K562 (cell line): ENCODE measurements at regions not wholly inside any gene's neighbourhood (a gene's known extent, or its start where the extent isn't known, plus 50 kb on each side); places are given as distances from the start of the nearest gene placed in this dataset.
A peak's percentile ranks its signal among the peaks of the same experiment; 100 is the strongest.

Source experiments
- ATAC-seq: fragments of 200-7000 bp; cut with Tn5 transposase; 3 replicates; pipeline ENCODE4 v1.9.1; 2020; ENCODE audit warnings: moderate library complexity
- BruUV-seq: library from RNA; stranded (reverse); fragments of 400-500 nt; replicated peaks from 2 replicates; lab custom pipeline; 2021; lab: Mats Ljungman, UMichigan
- CTCF ChIA-PET: fragments of 300-600 bp; formaldehyde crosslinking; extraction: SDS; loops from one replicate; lab custom pipeline; 2021; ENCODE audit warnings: low intra/inter-chr PET ratio; lab: Yijun Ruan, JAX
- POLR2A ChIA-PET: fragments of 300-600, 350-650 bp; sonication (Branson Sonifier 250); formaldehyde crosslinking; extraction: SDS; loops from one replicate; lab custom pipeline; 2021; ENCODE audit warnings: antibody characterized with exemption, inconsistent platforms; lab: Yijun Ruan, JAX
- DNase-seq, 4 experiments: peaks; one replicate each; pipeline versions ENCODE4 v3.0.0 to v3.0.0-alpha.2; 2011 to 2018; ENCODE audit warnings: low spot score in 3 of 4, mixed read lengths in 3 of 4; ENCODE audit errors: extremely low read depth in 1 of 4
- FAIRE-seq: peaks from 2 replicates; lab custom pipeline; 2011; peaks lifted over from hg19 to GRCh38; lab: Jason Lieb, UNC
- H2AFZ ChIP-seq: 2 replicates; pipeline ENCODE4 v1.6.0; 2011; ENCODE audit warnings: low read depth, low read length, control low read depth, inconsistent platforms
- H3K27ac ChIP-seq: fragments of 200-600 bp; 3 replicates; pipeline ENCODE4 v1.8.0; 2011; ENCODE audit warnings: low read depth, mild to moderate bottlenecking, control low read depth, inconsistent platforms, low read length, moderate library complexity, mixed read lengths; ENCODE audit errors: extremely low read depth
- H3K27me3 ChIP-seq, 2 experiments: fragments of 300-600 bp in 1 of 2; 2 replicates in 1 of 2; 3 replicates in 1 of 2; pipeline versions ENCODE4 v1.6.0 to v1.8.0; 2011; ENCODE audit warnings: inconsistent platforms in 2 of 2, low read length in 2 of 2, mild to moderate bottlenecking in 1 of 2, mixed read lengths in 1 of 2, moderate library complexity in 1 of 2; ENCODE audit not compliant: control insufficient read depth in 2 of 2, insufficient read depth in 2 of 2
- H3K36me3 ChIP-seq: fragments of 300-600 bp; 3 replicates; pipeline ENCODE4 v1.8.0; 2011; ENCODE audit warnings: mild to moderate bottlenecking, low read length, inconsistent platforms; ENCODE audit not compliant: control insufficient read depth, insufficient read depth
- H3K4me1 ChIP-seq, 2 experiments: fragments of 200-600 bp in 1 of 2; replicated peaks in 1 of 2; 2 replicates in 1 of 2; 3 replicates in 1 of 2; pipeline versions ENCODE4 v1.5.1 to v1.8.0; 2011; ENCODE audit warnings: inconsistent platforms in 2 of 2, low read length in 2 of 2, mild to moderate bottlenecking in 1 of 2, mixed read lengths in 1 of 2, moderate library complexity in 1 of 2; ENCODE audit not compliant: control insufficient read depth in 2 of 2, insufficient read depth in 2 of 2
- H3K4me2 ChIP-seq: 2 replicates; pipeline ENCODE4 v1.6.1; 2011; ENCODE audit warnings: low read length, control low read depth, inconsistent platforms, mixed read lengths; ENCODE audit not compliant: insufficient read depth
- H3K4me3 ChIP-seq: fragments of 200-600 bp; sonication (generic), shearing (Covaris generic); 2 replicates; pipeline ENCODE4 v1.5.1; 2016; ENCODE audit warnings: control low read depth, inconsistent platforms
- H3K79me2 ChIP-seq: fragments of 200-600 bp; 3 replicates; pipeline ENCODE4 v1.8.0; 2011; ENCODE audit warnings: low read length, inconsistent platforms; ENCODE audit not compliant: control insufficient read depth, insufficient read depth
- H3K9ac ChIP-seq, 2 experiments: 2 replicates each; pipeline versions ENCODE4 v1.6.0 to v1.6.1; 2011; ENCODE audit warnings: low read depth in 2 of 2, low read length in 2 of 2, control low read depth in 1 of 2, inconsistent platforms in 1 of 2, mild to moderate bottlenecking in 1 of 2, mixed read lengths in 1 of 2; ENCODE audit not compliant: insufficient read depth in 1 of 2
- H3K9me1 ChIP-seq: one replicate; pipeline ENCODE4 v1.6.0; 2011; ENCODE audit warnings: inconsistent platforms, mild to moderate bottlenecking, low read length, moderate library complexity; ENCODE audit not compliant: control insufficient read depth, insufficient read depth
- H3K9me3 ChIP-seq: replicated peaks from 2 replicates; pipeline ENCODE4 v1.5.1; 2011; ENCODE audit warnings: low read depth, low read length, inconsistent platforms; ENCODE audit not compliant: control insufficient read depth, insufficient read depth
- H4K20me1 ChIP-seq: replicated peaks from 2 replicates; pipeline ENCODE4 v1.6.1; 2011; ENCODE audit warnings: low read length, inconsistent platforms, mixed read lengths; ENCODE audit not compliant: control insufficient read depth, insufficient read depth
- CBFA2T3 ChIP-seq: fragments of 450-650 bp; IDR thresholded peaks from 2 replicates; pipeline ENCODE4 v1.6.1; 2017
- CBX3 ChIP-seq, 2 experiments: IDR thresholded peaks; 1 replicate in 1 of 2; 2 replicates in 1 of 2; pipeline ENCODE4 v1.6.1; 2012; ENCODE audit warnings: inconsistent platforms in 2 of 2, low read length in 2 of 2, borderline replicate concordance in 1 of 2, control low read depth in 1 of 2
- CXXC5 ChIP-seq: fragments of 250-450 bp; sonication (Bioruptor Pico); IDR thresholded peaks from 2 replicates; pipeline ENCODE4 v1.8.0; 2022; ENCODE audit warnings: inconsistent platforms, mild to moderate bottlenecking, moderate library complexity
- DMBX1 ChIP-seq: fragments of 250-450 bp; sonication (Bioruptor Pico); IDR thresholded peaks from 2 replicates; pipeline ENCODE4 v1.8.0; 2022; ENCODE audit warnings: inconsistent platforms, mild to moderate bottlenecking, moderate library complexity, borderline replicate concordance
- ELF1 ChIP-seq: fragments of 200-800 bp; sonication (Bioruptor generic); IDR thresholded peaks from 2 replicates; pipeline ENCODE4 v1.6.1; 2016; ENCODE audit warnings: missing genetic modification characterization, missing compliant biosample characterization
- ESRRA ChIP-seq: fragments of 450-650 bp; IDR thresholded peaks from 2 replicates; pipeline ENCODE4 v1.6.1; 2014; ENCODE audit warnings: low read depth, mild to moderate bottlenecking, moderate library complexity, borderline replicate concordance
- JUND ChIP-seq, 2 experiments: IDR thresholded peaks; 2 replicates in 1 of 2; 3 replicates in 1 of 2; pipeline ENCODE4 v1.6.1; 2011; ENCODE audit warnings: borderline replicate concordance in 2 of 2, low read depth in 2 of 2, low read length in 2 of 2, improper control_type of control experiment in 1 of 2, missing biosample characterization in 1 of 2, missing genetic modification characterization in 1 of 2, missing genetic modification reagents in 1 of 2
- RCOR1 ChIP-seq, 2 experiments: IDR thresholded peaks; 2 replicates each; pipeline ENCODE4 v1.6.1; 2012; ENCODE audit warnings: low read depth in 2 of 2, low read length in 2 of 2, borderline replicate concordance in 1 of 2, improper control_type of control experiment in 1 of 2
- SMC3 ChIP-seq: conservative IDR thresholded peaks from 2 replicates; pipeline ENCODE4 v1.6.1; 2011; ENCODE audit warnings: low read depth, low read length, improper control_type of control experiment; ENCODE audit not compliant: insufficient read depth
- TAL1 ChIP-seq: fragments of 450-650 bp; IDR thresholded peaks from 2 replicates; pipeline ENCODE4 v1.6.1; 2016; ENCODE audit warnings: mild to moderate bottlenecking
- ZNF175 ChIP-seq: fragments of 200-800 bp; sonication (Bioruptor generic); IDR thresholded peaks from 2 replicates; pipeline ENCODE4 v1.6.1; 2016; ENCODE audit warnings: low read depth, mild to moderate bottlenecking, missing genetic modification characterization, missing compliant biosample characterization
- ZNF282 ChIP-seq: sonication (generic); formaldehyde crosslinking; IDR thresholded peaks from 2 replicates; pipeline ENCODE4 v1.8.1; 2023; ENCODE audit warnings: missing genetic modification reagents
- ZNF551 ChIP-seq: fragments of 250-450 bp; sonication (Bioruptor Pico); IDR thresholded peaks from 2 replicates; pipeline ENCODE4 v1.5.0; 2021; ENCODE audit warnings: mild to moderate bottlenecking, moderate library complexity
- WGBS: fragments of 100-300 bp; shearing (Covaris generic); methylation state at CpG from one replicate; pipeline ENCODE4 v1.1.6; 2016; ENCODE audit warnings: low coverage, mixed read lengths; ENCODE audit not compliant: insufficient coverage; ENCODE audit errors: missing lambda C conversion rate; 5-methylcytosine and 5-hydroxymethylcytosine counted together
- in situ Hi-C: fragments of 300-500 bp; cut with MboI; formaldehyde crosslinking; loops from 4 replicates; pipeline ENCODE4 v1.15.0; 2018; ENCODE audit warnings: inconsistent platforms, mixed read lengths
- intact Hi-C: fragments of 100-400 bp; cut with micrococcal nuclease; formaldehyde crosslinking; loops from 2 replicates; pipeline ENCODE4 v1.14.2; 2022
- TF ChIP-seq, protein P1 (sequence below), 2 experiments: fragments of 450-650 bp in 1 of 2; sonication (generic) in 1 of 2; formaldehyde crosslinking in 1 of 2; IDR thresholded peaks in 1 of 2; conservative IDR thresholded peaks in 1 of 2; 2 replicates each; pipeline versions ENCODE4 v1.6.1 to v1.8.1; 2016 to 2023; ENCODE audit warnings: mild to moderate bottlenecking in 2 of 2, moderate library complexity in 2 of 2, inconsistent platforms in 1 of 2, missing genetic modification reagents in 1 of 2
- TF ChIP-seq, protein P2 (sequence below): fragments of 450-650 bp; IDR thresholded peaks from 2 replicates; pipeline ENCODE4 v1.6.1; 2016

DNA sequence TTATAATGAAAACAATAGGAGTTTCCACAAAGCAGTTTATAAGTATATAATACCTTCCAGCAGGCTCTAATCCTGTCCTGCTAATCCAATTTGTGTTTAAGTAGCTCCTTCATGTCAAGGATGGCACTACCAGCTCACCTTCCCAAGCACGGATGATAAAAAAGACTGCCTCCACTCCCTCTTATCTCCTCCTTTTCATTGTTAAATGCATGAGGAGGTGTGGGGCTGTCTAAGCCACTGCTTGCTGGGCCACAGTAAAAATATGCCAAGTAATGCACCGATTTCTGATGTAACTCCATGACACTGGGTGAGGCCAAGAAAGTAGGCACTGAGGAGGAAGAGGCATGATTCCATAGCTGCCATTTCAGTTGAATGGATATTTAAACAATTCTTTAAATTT, 193.1 kb downstream of the ZIC5 start (continued):
- TF ChIP-seq JUND (IDR thresholded peaks at IDR 0.05; ENCODE audit: borderline replicate concordance, low read depth, low read length) (0 out of 2 replicates have a peak, but pooled peaks have one; percentile 15), JUND (tag; IDR thresholded peaks at IDR 0.05; ENCODE audit: borderline replicate concordance, low read depth, low read length) (no peak; the same call in 2 of the 3 replicates), ELF1 (tag) (no peak), ZNF175 (CRISPR knock-in tag) (peak; percentile 28; the same call in 1 of the 2 replicates), CBX3 (IDR thresholded peaks at IDR 0.05; ENCODE audit: borderline replicate concordance in 1 of 2, low read length in 2 of 2) (no peak), CXXC5 (CRISPR knock-in tag) (peak; percentile 32; the same call in 1 of the 2 replicates), SMC3 (no peak), DMBX1 (CRISPR knock-in tag) (peak; percentile 79; the same call in 1 of the 2 replicates)
- TF ChIP-seq, protein P1, sequence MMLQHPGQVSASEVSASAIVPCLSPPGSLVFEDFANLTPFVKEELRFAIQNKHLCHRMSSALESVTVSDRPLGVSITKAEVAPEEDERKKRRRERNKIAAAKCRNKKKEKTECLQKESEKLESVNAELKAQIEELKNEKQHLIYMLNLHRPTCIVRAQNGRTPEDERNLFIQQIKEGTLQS (IDR thresholded peaks at IDR 0.05) = peak; percentile 34; the same call in 1 of the 2 replicates
- TF ChIP-seq, protein P1 (CRISPR knock-in tag; conservative IDR thresholded peaks at IDR 0.05) = no peak

DNA sequence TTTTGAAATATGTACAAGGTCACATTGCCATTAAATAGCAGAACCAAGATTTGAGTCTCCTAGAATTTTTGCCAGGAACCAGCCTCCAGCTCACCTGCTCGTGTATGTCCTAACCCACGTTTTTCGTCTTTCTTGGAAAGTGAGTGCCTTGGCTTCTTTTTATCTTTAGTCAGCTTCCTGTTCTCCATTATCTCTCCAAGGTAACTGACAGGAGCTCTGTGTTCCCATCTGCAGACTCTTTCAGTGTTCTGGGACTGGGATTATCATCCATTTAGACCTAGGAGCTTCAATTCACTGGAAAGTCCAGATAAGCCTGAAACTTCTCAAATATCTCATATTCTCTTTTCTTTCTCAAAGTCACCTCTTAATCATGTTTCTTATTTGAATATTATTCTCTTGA, 193.7 kb downstream of the ZIC5 start:
- TF ChIP-seq, protein P2, sequence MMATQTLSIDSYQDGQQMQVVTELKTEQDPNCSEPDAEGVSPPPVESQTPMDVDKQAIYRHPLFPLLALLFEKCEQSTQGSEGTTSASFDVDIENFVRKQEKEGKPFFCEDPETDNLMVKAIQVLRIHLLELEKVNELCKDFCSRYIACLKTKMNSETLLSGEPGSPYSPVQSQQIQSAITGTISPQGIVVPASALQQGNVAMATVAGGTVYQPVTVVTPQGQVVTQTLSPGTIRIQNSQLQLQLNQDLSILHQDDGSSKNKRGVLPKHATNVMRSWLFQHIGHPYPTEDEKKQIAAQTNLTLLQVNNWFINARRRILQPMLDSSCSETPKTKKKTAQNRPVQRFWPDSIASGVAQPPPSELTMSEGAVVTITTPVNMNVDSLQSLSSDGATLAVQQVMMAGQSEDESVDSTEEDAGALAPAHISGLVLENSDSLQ = peak; percentile 53
- TF ChIP-seq ESRRA = 0 out of 2 replicates have a peak, but pooled peaks have one; percentile 22
- 0 out of 4 replicates have a peak, but pooled peaks of 1 of the 2 experiments have one; percentile 15 for TF ChIP-seq RCOR1 (IDR thresholded peaks at IDR 0.05; ENCODE audit: borderline replicate concordance in 1 of 2, low read depth in 2 of 2, low read length in 2 of 2)
- peak; percentile 21; the same call in 1 of the 2 replicates for TF ChIP-seq CBFA2T3
- no peak for TF ChIP-seq ZNF551
- no peak for TF ChIP-seq ZNF282
- 0 out of 2 replicates have a peak, but pooled peaks have one; percentile 14 for TF ChIP-seq TAL1
- DNase-seq = peak in 2 of 4 experiments; percentile 9 to 23
- Histone ChIP-seq H3K9me3 (no peaks in the 10 kb centered on the region; the same call in 1 of the 2 replicates), H3K79me2 (no peaks in the 10 kb centered on the region), H3K9me1 (no peaks in the 10 kb centered on the region), H3K36me3 (no peaks in the 10 kb centered on the region), H3K4me2 (no peak overlapping the region), H4K20me1 (no peaks in the 10 kb centered on the region), H3K27me3 (no peaks in the 10 kb centered on the region), H3K4me3 (no peak overlapping the region), H3K4me1 (no peaks in the 10 kb centered on the region; a peak in 1 of 5 replicates), H3K9ac (no peak overlapping the region), H3K27ac (no peak overlapping the region), H2AFZ (no peak overlapping the region)
- ChIA-PET POLR2A (interaction anchor here (0.5 kb wide), 1 partner anchor 311 kb away, joined by 3 read pairs; no protein-coding TSS in a partner anchor), CTCF (no interaction called here)
- 5% methylated on average over 3 of the region's 3 CpGs for WGBS
- peak; percentile 73 for ATAC-seq
- intact Hi-C loops (no loop called here), in situ Hi-C loops (no loop called here)
- no TSS peak for BruUV-seq
- peak; percentile 15 for FAIRE-seq
